Stimulated activated naive CD8-positive, alpha-beta T cell treated with anti-CD3 and anti-CD28 coated beads, Interleukin-15, Interleukin-2, amounts not matched to agents 100 U/mL and 50 U/mL, for 24 hours (primary cell): ENCODE measurements at regions not wholly inside any gene's neighbourhood (a gene's known extent, or its start where the extent isn't known, plus 50 kb on each side); places are given as distances from the start of the nearest gene placed in this dataset.
A peak's percentile ranks its signal among the peaks of the same experiment; 100 is the strongest.

Experiments
- ATAC-seq: fragments of 150-1000 bp; cut with Tn5 transposase; one replicate; pipeline ENCODE4 v1.10.0; 2021
- DNase-seq: peaks from one replicate; pipeline ENCODE4 v3.0.0; 2021

GRCh38 chr13:72229067-72229466, 362.1 kb upstream of the DACH1 start:
- DNase-seq = no peak
- ATAC-seq = no peak

GRCh38 chr13:72221276-72221962, 354.4 kb upstream of the DACH1 start:
- DNase-seq = no peak
- ATAC-seq = no peak

GRCh38 chr13:72218966-72219365, 352.0 kb upstream of the DACH1 start:
- DNase-seq (no peak), ATAC-seq (no peak)

- no peak for ATAC-seq
- no peak for DNase-seq
Observed at GRCh38 chr13:72217142-72217541, 350.1 kb upstream of the DACH1 start.

GRCh38 chr13:72208112-72208645, 341.2 kb upstream of the DACH1 start:
- DNase-seq = no peak
- ATAC-seq = no peak

- DNase-seq (no peak), ATAC-seq (peak; percentile 75)
Observed at GRCh38 chr13:72205773-72206172, 338.8 kb upstream of the DACH1 start.

GRCh38 chr13:72204291-72204690, 337.3 kb upstream of the DACH1 start:
- ATAC-seq (no peak), DNase-seq (no peak)

- DNase-seq = no peak
- ATAC-seq = no peak
Observed at GRCh38 chr13:72201726-72202125, 334.7 kb upstream of the DACH1 start.

- no peak for ATAC-seq
- DNase-seq = no peak
Observed at GRCh38 chr13:72199640-72200039, 332.6 kb upstream of the DACH1 start.

- no peak for DNase-seq
- no peak for ATAC-seq
Observed at GRCh38 chr13:72198967-72199560, 332.1 kb upstream of the DACH1 start.

- no peak for ATAC-seq
Observed at GRCh38 chr13:72198042-72198441, 331.0 kb upstream of the DACH1 start.

GRCh38 chr13:72195044-72195704, 328.2 kb upstream of the DACH1 start:
- DNase-seq = no peak
- ATAC-seq = no peak

More at GRCh38 chr13:72198042-72198441, 331.0 kb upstream of the DACH1 start:
- no peak for DNase-seq

- no peak for ATAC-seq
Observed at GRCh38 chr13:72194523-72194922, 327.5 kb upstream of the DACH1 start.

GRCh38 chr13:72186730-72187422, 319.9 kb upstream of the DACH1 start:
- DNase-seq (no peak), ATAC-seq (no peak)

More at GRCh38 chr13:72194523-72194922, 327.5 kb upstream of the DACH1 start:
- no peak for DNase-seq

GRCh38 chr13:72185776-72186175, 318.8 kb upstream of the DACH1 start:
- DNase-seq (no peak), ATAC-seq (no peak)

GRCh38 chr13:72181661-72182060, 314.7 kb upstream of the DACH1 start:
- no peak for ATAC-seq
- DNase-seq = no peak

- DNase-seq = no peak
Observed at GRCh38 chr13:72180253-72180952, 313.4 kb upstream of the DACH1 start.

GRCh38 chr13:72174549-72174948, 307.5 kb upstream of the DACH1 start:
- DNase-seq = no peak
- no peak for ATAC-seq

More at GRCh38 chr13:72180253-72180952, 313.4 kb upstream of the DACH1 start:
- ATAC-seq = no peak

GRCh38 chr13:72170571-72170970, 303.6 kb upstream of the DACH1 start:
- ATAC-seq (no peak), DNase-seq (no peak)

- DNase-seq = no peak
- ATAC-seq = no peak
Observed at GRCh38 chr13:72168126-72168855, 301.3 kb upstream of the DACH1 start.

- no peak for ATAC-seq
- DNase-seq = no peak
Observed at GRCh38 chr13:72166102-72166650, 299.2 kb upstream of the DACH1 start.
